SW480 (cell line): ENCODE measurements at regions not wholly inside any gene's neighbourhood (a gene's known extent, or its start where the extent isn't known, plus 50 kb on each side); places are given as distances from the start of the nearest gene placed in this dataset.

Source experiments
- DNase-seq: peaks from one replicate; pipeline ENCODE4 v3.0.0-alpha.2; 2016; ENCODE audit warnings: low spot score

- no peak for DNase-seq
Measured at GRCh38 chr10:58996866-58997265, 179.6 kb upstream of the PHYHIPL start.

- no peak for DNase-seq
Measured at GRCh38 chr10:58998924-58999713, 177.3 kb upstream of the PHYHIPL start.

GRCh38 chr10:59000162-59000825 lies 176.1 kb upstream of the PHYHIPL start:
- no peak for DNase-seq

GRCh38 chr10:59002011-59002410 lies 174.4 kb upstream of the PHYHIPL start:
- peak; percentile 13 for DNase-seq

- no peak for DNase-seq
Measured at GRCh38 chr10:59003203-59003602, 173.2 kb upstream of the PHYHIPL start.

GRCh38 chr10:59004392-59004791 lies 172.1 kb upstream of the PHYHIPL start:
- no peak for DNase-seq

GRCh38 chr10:59006511-59007306 lies 169.7 kb upstream of the PHYHIPL start:
- DNase-seq = no peak

- DNase-seq = peak; percentile 53
Measured at GRCh38 chr10:59007307-59008025, 169.0 kb upstream of the PHYHIPL start.

GRCh38 chr10:59008452-59008851 lies 168.0 kb upstream of the PHYHIPL start:
- DNase-seq = no peak

- no peak for DNase-seq
Measured at GRCh38 chr10:59011972-59012632, 164.3 kb upstream of the PHYHIPL start.

- DNase-seq = peak; percentile 5
Measured at GRCh38 chr10:59012839-59013238, 163.6 kb upstream of the PHYHIPL start.

- DNase-seq = no peak
Measured at GRCh38 chr10:59016043-59016442, 160.4 kb upstream of the PHYHIPL start.

GRCh38 chr10:59018977-59019376 lies 157.5 kb upstream of the PHYHIPL start:
- DNase-seq = no peak

GRCh38 chr10:59019603-59020002 lies 156.8 kb upstream of the PHYHIPL start:
- no peak for DNase-seq

- DNase-seq = no peak
Measured at GRCh38 chr10:59020502-59020901, 155.9 kb upstream of the PHYHIPL start.

GRCh38 chr10:59025981-59026765 lies 150.3 kb upstream of the PHYHIPL start:
- no peak for DNase-seq

GRCh38 chr10:59027975-59028655 lies 148.3 kb upstream of the PHYHIPL start:
- peak; percentile 6 for DNase-seq

GRCh38 chr10:59033622-59034021 lies 142.8 kb upstream of the PHYHIPL start:
- DNase-seq = no peak

- DNase-seq = no peak
Measured at GRCh38 chr10:59036311-59037017, 140.0 kb upstream of the PHYHIPL start.

GRCh38 chr10:59037018-59037389 lies 139.4 kb upstream of the PHYHIPL start:
- no peak for DNase-seq
